HepG2 (cell line): ENCODE measurements at regions not wholly inside any gene's neighbourhood (a gene's known extent, or its start where the extent isn't known, plus 50 kb on each side); places are given as distances from the start of the nearest gene placed in this dataset.

Experiments used
- ATAC-seq: fragments of 200-7000 bp; cut with Tn5 transposase; 3 replicates; pipeline ENCODE4 v1.9.1; 2020; ENCODE audit warnings: mild to moderate bottlenecking, moderate library complexity
- BruUV-seq: library from RNA; stranded (reverse); fragments of 400-500 nt; replicated peaks from 2 replicates; lab custom pipeline; 2021; lab: Mats Ljungman, UMichigan
- CTCF ChIA-PET: fragments of 300-600 bp; formaldehyde crosslinking; extraction: SDS; loops from one replicate; lab custom pipeline; 2021; ENCODE audit warnings: low total read pairs, inconsistent platforms, low intra/inter-chr PET ratio; lab: Yijun Ruan, JAX
- POLR2A ChIA-PET: fragments of 350-600 bp; sonication (Branson Sonifier 250); formaldehyde crosslinking; loops from one replicate; lab custom pipeline; 2020; ENCODE audit warnings: antibody characterized with exemption, inconsistent platforms; lab: Yijun Ruan, JAX
- DNase-seq: peaks from one replicate; pipeline ENCODE4 v3.0.0-alpha.2; 2015; ENCODE audit warnings: low spot score
- FAIRE-seq: peaks from 3 replicates; lab custom pipeline; 2011; peaks lifted over from hg19 to GRCh38; lab: Jason Lieb, UNC
- H2AFZ ChIP-seq: one replicate; pipeline ENCODE4 v1.6.1; 2011; ENCODE audit warnings: low read length, inconsistent platforms
- H3K27ac ChIP-seq: fragments of 300-600 bp; 3 replicates; pipeline ENCODE4 v1.8.0; 2011; ENCODE audit warnings: mixed run types, mild to moderate bottlenecking, mixed read lengths, low read length, inconsistent platforms; ENCODE audit not compliant: insufficient read depth; ENCODE audit errors: extremely low read length
- H3K27me3 ChIP-seq, 2 experiments: fragments of 200-600 bp in 1 of 2; 2 replicates in 1 of 2; 3 replicates in 1 of 2; pipeline versions ENCODE4 v1.6.0 to v1.8.0; 2011; ENCODE audit warnings: low read length in 2 of 2, mild to moderate bottlenecking in 2 of 2, moderate library complexity in 2 of 2, inconsistent platforms in 1 of 2; ENCODE audit not compliant: insufficient read depth in 2 of 2, control insufficient read depth in 1 of 2
- H3K36me3 ChIP-seq, 2 experiments: fragments of 200-600 bp in 1 of 2; replicated peaks in 1 of 2; 2 replicates in 1 of 2; 3 replicates in 1 of 2; pipeline versions ENCODE4 v1.5.1 to v1.8.0; 2011; ENCODE audit warnings: low read length in 2 of 2, inconsistent platforms in 1 of 2; ENCODE audit not compliant: insufficient read depth in 2 of 2, control insufficient read depth in 1 of 2
- H3K4me1 ChIP-seq: 2 replicates; pipeline ENCODE4 v1.5.1; 2012; ENCODE audit warnings: low read length, inconsistent platforms; ENCODE audit not compliant: insufficient read depth
- H3K4me2 ChIP-seq: 2 replicates; pipeline ENCODE4 v1.6.0; 2011; ENCODE audit warnings: low read depth, low read length, inconsistent platforms
- H3K4me3 ChIP-seq, 3 experiments: fragments of 200-600 bp in 1 of 3; sonication (generic), shearing (Covaris generic) in 1 of 3; replicated peaks in 1 of 3; 2 replicates each; pipeline ENCODE4 v1.5.1; 2011 to 2016; ENCODE audit warnings: low read length in 3 of 3, inconsistent platforms in 2 of 3, low read depth in 2 of 3, mild to moderate bottlenecking in 2 of 3, control low read depth in 1 of 3, mixed read lengths in 1 of 3; ENCODE audit not compliant: insufficient read depth in 1 of 3
- H3K79me2 ChIP-seq: one replicate; pipeline ENCODE4 v1.6.1; 2011; ENCODE audit warnings: low read length, inconsistent platforms; ENCODE audit not compliant: insufficient read depth
- H3K9ac ChIP-seq: 2 replicates; pipeline ENCODE4 v1.6.0; 2011; ENCODE audit warnings: mild to moderate bottlenecking, low read depth, low read length, inconsistent platforms; ENCODE audit not compliant: insufficient read depth
- H3K9me3 ChIP-seq: 2 replicates; pipeline ENCODE4 v1.5.1; 2012; ENCODE audit warnings: mild to moderate bottlenecking, low read length
- H4K20me1 ChIP-seq: 2 replicates; pipeline ENCODE4 v1.6.0; 2011; ENCODE audit warnings: inconsistent platforms, mild to moderate bottlenecking, low read length, moderate library complexity; ENCODE audit not compliant: insufficient read depth
- AGO1 ChIP-seq: fragments of 200-400 bp; formaldehyde crosslinking; IDR thresholded peaks from 2 replicates; pipeline ENCODE4 v1.6.1; 2017; ENCODE audit warnings: mild to moderate bottlenecking, low read depth, low read length, moderate library complexity; ENCODE audit not compliant: poor library complexity, severe bottlenecking
- KDM5B ChIP-seq: sonication (generic); formaldehyde crosslinking; IDR thresholded peaks from 2 replicates; pipeline ENCODE4 v1.4.0; 2020; ENCODE audit warnings: missing genetic modification reagents, mild to moderate bottlenecking, borderline replicate concordance
- PPARG ChIP-seq: conservative IDR thresholded peaks from 2 replicates; pipeline ENCODE4 v1.6.1; 2016; ENCODE audit warnings: missing biosample characterization, missing genetic modification reagents
- RORA ChIP-seq: sonication (generic); formaldehyde crosslinking; IDR thresholded peaks from 2 replicates; pipeline ENCODE4 v1.5.0; 2020; ENCODE audit warnings: mild to moderate bottlenecking, missing genetic modification reagents, moderate library complexity
- SALL2 ChIP-seq: sonication (generic); formaldehyde crosslinking; IDR thresholded peaks from 2 replicates; pipeline ENCODE4 v1.8.1; 2023; ENCODE audit warnings: mild to moderate bottlenecking, missing genetic modification reagents, inconsistent platforms
- ZKSCAN5 ChIP-seq: sonication (generic); formaldehyde crosslinking; IDR thresholded peaks from 2 replicates; pipeline ENCODE4 v1.5.1; 2020; ENCODE audit warnings: mild to moderate bottlenecking, missing genetic modification reagents
- ZNF224 ChIP-seq: sonication (generic); formaldehyde crosslinking; IDR thresholded peaks from 2 replicates; pipeline ENCODE4 v1.5.0; 2020; ENCODE audit warnings: mild to moderate bottlenecking, missing genetic modification reagents
- WGBS: methylation state at CpG from one replicate; pipeline ENCODE4 v1.1.6; 2017; ENCODE audit warnings: low lambda C conversion rate; 5-methylcytosine and 5-hydroxymethylcytosine counted together
- in situ Hi-C: cut with HindIII; loops from 2 replicates; pipeline ENCODE4 v1.10.0; 2017; ENCODE audit warnings: low pct_unique_long_range_greater_than_20kb; ENCODE audit not compliant: extremely low pct_ligation_motif_present
- intact Hi-C: fragments of 100-400 bp; cut with micrococcal nuclease; formaldehyde crosslinking; loops from one replicate; pipeline ENCODE4 v1.10.0; 2022; ENCODE audit not compliant: unreplicated experiment
- TF ChIP-seq, protein P1 (sequence below): sonication (generic); formaldehyde crosslinking; IDR thresholded peaks from 2 replicates; pipeline ENCODE4 v1.4.0; 2020; ENCODE audit warnings: missing genetic modification reagents
- TF ChIP-seq, protein P2 (sequence below): IDR thresholded peaks from 2 replicates; pipeline ENCODE4 v1.6.1; 2016; ENCODE audit warnings: mild to moderate bottlenecking
- TF ChIP-seq, protein P3 (sequence below): sonication (generic); formaldehyde crosslinking; IDR thresholded peaks from 2 replicates; pipeline ENCODE4 v1.5.0; 2020; ENCODE audit warnings: mild to moderate bottlenecking, missing genetic modification reagents
- TF ChIP-seq, protein P4 (sequence below): sonication (generic); formaldehyde crosslinking; IDR thresholded peaks from 2 replicates; pipeline ENCODE4 v1.4.0; 2020; ENCODE audit warnings: missing genetic modification reagents
- TF ChIP-seq, protein P5 (sequence below): sonication (generic); formaldehyde crosslinking; IDR thresholded peaks from 2 replicates; pipeline ENCODE4 v1.8.0; 2022; ENCODE audit warnings: mild to moderate bottlenecking, missing genetic modification reagents, moderate library complexity

DNA sequence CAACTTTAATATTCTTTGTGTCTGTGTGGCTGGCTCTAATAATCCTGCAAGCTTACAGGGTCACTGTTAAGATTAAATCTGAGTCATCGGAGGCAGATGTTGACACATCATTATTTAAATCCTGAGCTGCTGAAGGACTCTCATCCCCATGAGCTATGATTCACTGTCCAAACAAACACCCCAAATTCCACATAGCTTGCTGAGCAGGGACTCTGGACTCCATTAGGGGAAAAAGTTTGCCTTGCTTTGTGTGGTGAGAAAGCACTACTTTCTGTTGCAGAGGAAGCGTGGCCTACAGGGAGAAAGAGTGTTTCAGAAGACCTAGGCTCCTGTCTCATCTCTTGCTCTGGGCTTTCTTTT is 213.7 kb downstream of the PDCD6IP start:
- no TSS peak for BruUV-seq
- Histone ChIP-seq H3K79me2 (no peaks in the 10 kb centered on the region), H2AFZ (no peak overlapping the region), H3K4me1 (peaks cover 70% of the 10 kb centered on the region), H3K9ac (peak overlapping the region; percentile 61; the same call in 1 of the 2 replicates), H3K36me3 (no peaks in the 10 kb centered on the region), H3K27ac (peak overlapping the region; percentile 87), H3K27me3 (no peaks in the 10 kb centered on the region), H3K9me3 (no peaks in the 10 kb centered on the region), H3K4me2 (peak overlapping the region; percentile 76), H3K4me3 (peak overlapping the region in 2 of 3 experiments; percentile 20 to 39; a peak in 1 of 6 replicates), H4K20me1 (no peaks in the 10 kb centered on the region)
- peak; percentile 99 for DNase-seq
- ChIA-PET POLR2A (interaction anchor here (1.0 to 1.1 kb wide), 2 partner anchors 11 to 32 kb away, joined by 5 to 12 read pairs; no protein-coding TSS in a partner anchor), CTCF (interaction anchor here (1.5 to 1.8 kb wide), 2 partner anchors 32 to 128 kb away, joined by 4 read pairs; no protein-coding TSS in a partner anchor)
- 0% methylated on average over 2 of the region's 2 CpGs for WGBS
- intact Hi-C loops (loop anchor here (1.0 kb wide), 1 partner anchor 11 kb away; no protein-coding TSS in a partner anchor), in situ Hi-C loops (no loop called here)
- peak; percentile 98 for ATAC-seq
- peak; percentile 99 for FAIRE-seq
- TF ChIP-seq, protein P1, sequence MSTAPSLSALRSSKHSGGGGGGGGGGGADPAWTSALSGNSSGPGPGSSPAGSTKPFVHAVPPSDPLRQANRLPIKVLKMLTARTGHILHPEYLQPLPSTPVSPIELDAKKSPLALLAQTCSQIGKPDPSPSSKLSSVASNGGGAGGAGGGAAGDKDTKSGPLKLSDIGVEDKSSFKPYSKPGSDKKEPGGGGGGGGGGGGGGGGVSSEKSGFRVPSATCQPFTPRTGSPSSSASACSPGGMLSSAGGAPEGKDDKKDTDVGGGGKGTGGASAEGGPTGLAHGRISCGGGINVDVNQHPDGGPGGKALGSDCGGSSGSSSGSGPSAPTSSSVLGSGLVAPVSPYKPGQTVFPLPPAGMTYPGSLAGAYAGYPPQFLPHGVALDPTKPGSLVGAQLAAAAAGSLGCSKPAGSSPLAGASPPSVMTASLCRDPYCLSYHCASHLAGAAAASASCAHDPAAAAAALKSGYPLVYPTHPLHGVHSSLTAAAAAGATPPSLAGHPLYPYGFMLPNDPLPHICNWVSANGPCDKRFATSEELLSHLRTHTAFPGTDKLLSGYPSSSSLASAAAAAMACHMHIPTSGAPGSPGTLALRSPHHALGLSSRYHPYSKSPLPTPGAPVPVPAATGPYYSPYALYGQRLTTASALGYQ (CRISPR knock-in tag), result no peak
- TF ChIP-seq KDM5B (CRISPR knock-in tag) (no peak), ZKSCAN5 (CRISPR knock-in tag) (no peak), PPARG (CRISPR knock-in tag) (peak; percentile 47; the same call in 1 of the 2 replicates), SALL2 (CRISPR knock-in tag) (no peak), RORA (no peak), ZNF224 (CRISPR knock-in tag) (no peak), AGO1 (no peak)
- TF ChIP-seq, protein P2, sequence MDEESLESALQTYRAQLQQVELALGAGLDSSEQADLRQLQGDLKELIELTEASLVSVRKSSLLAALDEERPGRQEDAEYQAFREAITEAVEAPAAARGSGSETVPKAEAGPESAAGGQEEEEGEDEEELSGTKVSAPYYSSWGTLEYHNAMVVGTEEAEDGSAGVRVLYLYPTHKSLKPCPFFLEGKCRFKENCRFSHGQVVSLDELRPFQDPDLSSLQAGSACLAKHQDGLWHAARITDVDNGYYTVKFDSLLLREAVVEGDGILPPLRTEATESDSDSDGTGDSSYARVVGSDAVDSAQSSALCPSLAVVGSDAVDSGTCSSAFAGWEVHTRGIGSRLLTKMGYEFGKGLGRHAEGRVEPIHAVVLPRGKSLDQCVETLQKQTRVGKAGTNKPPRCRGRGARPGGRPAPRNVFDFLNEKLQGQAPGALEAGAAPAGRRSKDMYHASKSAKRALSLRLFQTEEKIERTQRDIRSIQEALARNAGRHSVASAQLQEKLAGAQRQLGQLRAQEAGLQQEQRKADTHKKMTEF (CRISPR knock-in tag), result peak; percentile 81
- TF ChIP-seq, protein P3, sequence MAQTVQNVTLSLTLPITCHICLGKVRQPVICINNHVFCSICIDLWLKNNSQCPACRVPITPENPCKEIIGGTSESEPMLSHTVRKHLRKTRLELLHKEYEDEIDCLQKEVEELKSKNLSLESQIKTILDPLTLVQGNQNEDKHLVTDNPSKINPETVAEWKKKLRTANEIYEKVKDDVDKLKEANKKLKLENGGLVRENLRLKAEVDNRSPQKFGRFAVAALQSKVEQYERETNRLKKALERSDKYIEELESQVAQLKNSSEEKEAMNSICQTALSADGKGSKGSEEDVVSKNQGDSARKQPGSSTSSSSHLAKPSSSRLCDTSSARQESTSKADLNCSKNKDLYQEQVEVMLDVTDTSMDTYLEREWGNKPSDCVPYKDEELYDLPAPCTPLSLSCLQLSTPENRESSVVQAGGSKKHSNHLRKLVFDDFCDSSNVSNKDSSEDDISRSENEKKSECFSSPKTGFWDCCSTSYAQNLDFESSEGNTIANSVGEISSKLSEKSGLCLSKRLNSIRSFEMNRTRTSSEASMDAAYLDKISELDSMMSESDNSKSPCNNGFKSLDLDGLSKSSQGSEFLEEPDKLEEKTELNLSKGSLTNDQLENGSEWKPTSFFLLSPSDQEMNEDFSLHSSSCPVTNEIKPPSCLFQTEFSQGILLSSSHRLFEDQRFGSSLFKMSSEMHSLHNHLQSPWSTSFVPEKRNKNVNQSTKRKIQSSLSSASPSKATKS (CRISPR knock-in tag), result no peak
- TF ChIP-seq, protein P4, sequence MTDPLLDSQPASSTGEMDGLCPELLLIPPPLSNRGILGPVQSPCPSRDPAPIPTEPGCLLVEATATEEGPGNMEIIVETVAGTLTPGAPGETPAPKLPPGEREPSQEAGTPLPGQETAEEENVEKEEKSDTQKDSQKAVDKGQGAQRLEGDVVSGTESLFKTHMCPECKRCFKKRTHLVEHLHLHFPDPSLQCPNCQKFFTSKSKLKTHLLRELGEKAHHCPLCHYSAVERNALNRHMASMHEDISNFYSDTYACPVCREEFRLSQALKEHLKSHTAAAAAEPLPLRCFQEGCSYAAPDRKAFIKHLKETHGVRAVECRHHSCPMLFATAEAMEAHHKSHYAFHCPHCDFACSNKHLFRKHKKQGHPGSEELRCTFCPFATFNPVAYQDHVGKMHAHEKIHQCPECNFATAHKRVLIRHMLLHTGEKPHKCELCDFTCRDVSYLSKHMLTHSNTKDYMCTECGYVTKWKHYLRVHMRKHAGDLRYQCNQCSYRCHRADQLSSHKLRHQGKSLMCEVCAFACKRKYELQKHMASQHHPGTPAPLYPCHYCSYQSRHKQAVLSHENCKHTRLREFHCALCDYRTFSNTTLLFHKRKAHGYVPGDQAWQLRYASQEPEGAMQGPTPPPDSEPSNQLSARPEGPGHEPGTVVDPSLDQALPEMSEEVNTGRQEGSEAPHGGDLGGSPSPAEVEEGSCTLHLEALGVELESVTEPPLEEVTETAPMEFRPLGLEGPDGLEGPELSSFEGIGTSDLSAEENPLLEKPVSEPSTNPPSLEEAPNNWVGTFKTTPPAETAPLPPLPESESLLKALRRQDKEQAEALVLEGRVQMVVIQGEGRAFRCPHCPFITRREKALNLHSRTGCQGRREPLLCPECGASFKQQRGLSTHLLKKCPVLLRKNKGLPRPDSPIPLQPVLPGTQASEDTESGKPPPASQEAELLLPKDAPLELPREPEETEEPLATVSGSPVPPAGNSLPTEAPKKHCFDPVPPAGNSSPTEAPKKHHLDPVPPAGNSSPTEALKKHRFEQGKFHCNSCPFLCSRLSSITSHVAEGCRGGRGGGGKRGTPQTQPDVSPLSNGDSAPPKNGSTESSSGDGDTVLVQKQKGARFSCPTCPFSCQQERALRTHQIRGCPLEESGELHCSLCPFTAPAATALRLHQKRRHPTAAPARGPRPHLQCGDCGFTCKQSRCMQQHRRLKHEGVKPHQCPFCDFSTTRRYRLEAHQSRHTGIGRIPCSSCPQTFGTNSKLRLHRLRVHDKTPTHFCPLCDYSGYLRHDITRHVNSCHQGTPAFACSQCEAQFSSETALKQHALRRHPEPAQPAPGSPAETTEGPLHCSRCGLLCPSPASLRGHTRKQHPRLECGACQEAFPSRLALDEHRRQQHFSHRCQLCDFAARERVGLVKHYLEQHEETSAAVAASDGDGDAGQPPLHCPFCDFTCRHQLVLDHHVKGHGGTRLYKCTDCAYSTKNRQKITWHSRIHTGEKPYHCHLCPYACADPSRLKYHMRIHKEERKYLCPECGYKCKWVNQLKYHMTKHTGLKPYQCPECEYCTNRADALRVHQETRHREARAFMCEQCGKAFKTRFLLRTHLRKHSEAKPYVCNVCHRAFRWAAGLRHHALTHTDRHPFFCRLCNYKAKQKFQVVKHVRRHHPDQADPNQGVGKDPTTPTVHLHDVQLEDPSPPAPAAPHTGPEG (CRISPR knock-in tag), result no peak
- TF ChIP-seq, protein P5, sequence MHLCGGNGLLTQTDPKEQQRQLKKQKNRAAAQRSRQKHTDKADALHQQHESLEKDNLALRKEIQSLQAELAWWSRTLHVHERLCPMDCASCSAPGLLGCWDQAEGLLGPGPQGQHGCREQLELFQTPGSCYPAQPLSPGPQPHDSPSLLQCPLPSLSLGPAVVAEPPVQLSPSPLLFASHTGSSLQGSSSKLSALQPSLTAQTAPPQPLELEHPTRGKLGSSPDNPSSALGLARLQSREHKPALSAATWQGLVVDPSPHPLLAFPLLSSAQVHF, result no peak
